ENCODE measurements at regions not wholly inside any gene's neighbourhood (a gene's known extent, or its start where the extent isn't known, plus 50 kb on each side); places are given as distances from the start of the nearest gene placed in this dataset.
"Not testable (repeated sequence)": the region's sequence is repeated elsewhere in the genome, so short reads cannot be mapped to it uniquely, and the experiment has no call there.

DNA sequence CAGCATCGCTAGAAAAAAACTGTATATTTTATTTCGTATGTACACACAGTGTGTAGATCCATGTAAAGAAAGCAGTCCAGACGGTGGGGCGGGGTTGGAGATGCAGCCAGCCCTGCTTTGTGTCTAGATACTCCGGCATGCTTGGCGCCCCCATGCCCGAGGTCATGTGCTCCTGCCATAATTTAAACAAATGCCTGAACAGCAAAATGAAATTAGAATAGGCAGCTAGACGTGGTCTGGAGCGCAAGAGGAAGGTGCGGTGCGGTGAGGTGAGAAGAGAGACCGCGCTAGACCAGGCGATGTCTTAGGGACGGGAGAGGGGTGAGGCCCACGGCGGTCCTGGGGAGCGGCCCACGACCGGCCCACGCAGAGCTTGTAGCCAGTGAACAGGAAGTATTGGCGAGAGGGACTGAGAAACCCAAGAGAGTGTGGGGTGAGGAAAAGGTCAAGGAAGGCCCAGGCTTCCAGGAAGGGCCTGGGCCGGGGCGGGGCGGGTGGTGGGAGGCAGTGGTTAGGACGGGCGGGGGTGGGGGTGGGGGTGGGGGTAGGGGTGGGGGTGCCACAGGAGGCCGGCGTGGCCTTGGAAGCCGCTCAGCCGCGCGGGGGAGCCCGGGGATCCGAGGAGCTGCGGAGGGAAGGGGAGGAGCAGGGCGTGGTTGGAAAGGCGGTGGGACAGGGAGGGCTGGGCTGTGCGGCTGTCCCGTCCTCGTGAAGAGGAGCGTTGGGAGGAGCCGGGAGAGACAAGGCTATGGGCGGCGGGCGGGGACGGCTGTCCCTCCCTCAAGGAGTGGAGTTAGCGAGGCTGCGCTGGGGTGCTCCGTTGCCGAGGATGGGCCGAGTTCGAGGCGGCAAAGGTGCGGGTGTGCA lies 254.7 kb upstream of the SGCG start:
- no peak for DNase-seq
- Mint-ChIP-seq H3K36me3 (ENCODE audit: low read depth) (no peaks in the 10 kb centered on the region), H3K4me1 (peaks cover 3% of the 10 kb centered on the region), H3K4me3 (peak overlapping the region; percentile 17), H3K9me3 (no peaks in the 10 kb centered on the region), H3K27ac (no peak overlapping the region), H3K27me3 (peaks cover 31% of the 10 kb centered on the region)
- ChIA-PET POLR2A (no interaction called here), CTCF (no interaction called here)

GRCh38 chr13:22926748-22927400 lies 253.9 kb upstream of the SGCG start:
- no peaks in the 10 kb centered on the region for H3K9me3 Mint-ChIP-seq
- ChIA-PET CTCF (no interaction called here), POLR2A (no interaction called here)
- H3K27ac Mint-ChIP-seq, result no peak overlapping the region
- no peak for DNase-seq
- H3K4me3 Mint-ChIP-seq, result no peak overlapping the region
- peaks cover 3% of the 10 kb centered on the region for H3K4me1 Mint-ChIP-seq
- H3K36me3 Mint-ChIP-seq (ENCODE audit: low read depth), result no peaks in the 10 kb centered on the region
- H3K27me3 Mint-ChIP-seq, result peaks cover 31% of the 10 kb centered on the region

- H3K4me1 Mint-ChIP-seq; H3K9me3 Mint-ChIP-seq; DNase-seq; CTCF ChIA-PET; POLR2A ChIA-PET; H3K36me3 Mint-ChIP-seq (ENCODE audit: low read depth); H3K27ac Mint-ChIP-seq; H3K4me3 Mint-ChIP-seq: not testable (repeated sequence)
- peaks cover 31% of the 10 kb centered on the region for H3K27me3 Mint-ChIP-seq
These were observed 252.9 kb upstream of the SGCG start for GRCh38 chr13:22927845-22928244.

- CTCF ChIA-PET, result no interaction called here
These were observed 251.2 kb upstream of the SGCG start for GRCh38 chr13:22929381-22930126.

GRCh38 chr13:22931576-22931975 lies 249.2 kb upstream of the SGCG start:
- CTCF ChIA-PET, result no interaction called here
- POLR2A ChIA-PET, result no interaction called here
- peaks cover 15% of the 10 kb centered on the region for H3K27me3 Mint-ChIP-seq
- H3K27ac Mint-ChIP-seq, result no peak overlapping the region
- H3K36me3 Mint-ChIP-seq (ENCODE audit: low read depth), result no peaks in the 10 kb centered on the region
- no peak overlapping the region for H3K4me3 Mint-ChIP-seq
- DNase-seq, result no peak
- H3K9me3 Mint-ChIP-seq, result no peaks in the 10 kb centered on the region
- no peaks in the 10 kb centered on the region for H3K4me1 Mint-ChIP-seq

More at GRCh38 chr13:22929381-22930126, 251.2 kb upstream of the SGCG start:
- peaks cover 3% of the 10 kb centered on the region for H3K4me1 Mint-ChIP-seq
- H3K36me3 Mint-ChIP-seq (ENCODE audit: low read depth), result no peaks in the 10 kb centered on the region
- POLR2A ChIA-PET, result no interaction called here
- peaks cover 30% of the 10 kb centered on the region for H3K27me3 Mint-ChIP-seq
- H3K27ac Mint-ChIP-seq, result no peak overlapping the region
- no peak for DNase-seq
- no peak overlapping the region for H3K4me3 Mint-ChIP-seq
- H3K9me3 Mint-ChIP-seq, result no peaks in the 10 kb centered on the region

GRCh38 chr13:22932632-22933412 lies 248.0 kb upstream of the SGCG start:
- H3K36me3 Mint-ChIP-seq (ENCODE audit: low read depth); CTCF ChIA-PET; H3K9me3 Mint-ChIP-seq; POLR2A ChIA-PET; H3K4me1 Mint-ChIP-seq; H3K27ac Mint-ChIP-seq; H3K4me3 Mint-ChIP-seq; H3K27me3 Mint-ChIP-seq; DNase-seq: not testable (repeated sequence)

DNA sequence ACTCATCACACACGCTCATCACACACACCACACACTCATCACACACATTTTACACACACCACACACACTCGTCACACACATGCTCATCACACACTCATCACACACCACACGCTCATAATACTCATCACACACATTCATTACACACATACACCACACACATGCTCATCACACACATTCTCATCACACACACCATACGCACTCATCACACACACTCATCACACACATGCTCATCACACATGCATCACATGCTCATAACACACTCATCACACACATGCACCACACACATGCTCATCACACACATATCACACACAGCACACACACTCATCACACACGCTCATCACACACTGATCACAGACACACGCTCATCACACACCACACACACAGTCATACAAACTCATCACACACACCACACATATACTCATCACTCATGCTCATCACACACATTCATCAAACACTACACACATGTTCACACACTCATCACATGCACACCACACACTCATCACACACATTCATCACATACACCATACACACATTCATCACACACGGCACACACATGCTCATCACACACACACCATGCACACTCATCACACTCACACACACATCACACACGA lies 247.1 kb upstream of the SGCG start:
- ChIA-PET POLR2A (no interaction called here), CTCF (no interaction called here)
- H3K27ac Mint-ChIP-seq, result no peak overlapping the region
- no peaks in the 10 kb centered on the region for H3K4me1 Mint-ChIP-seq
- H3K4me3 Mint-ChIP-seq, result no peak overlapping the region
- H3K36me3 Mint-ChIP-seq (ENCODE audit: low read depth), result no peaks in the 10 kb centered on the region
- H3K27me3 Mint-ChIP-seq, result no peaks in the 10 kb centered on the region
- H3K9me3 Mint-ChIP-seq, result no peaks in the 10 kb centered on the region
- DNase-seq, result no peak

- no peak overlapping the region for H3K27ac Mint-ChIP-seq
- H3K4me1 Mint-ChIP-seq, result no peaks in the 10 kb centered on the region
- no peaks in the 10 kb centered on the region for H3K9me3 Mint-ChIP-seq
- POLR2A ChIA-PET, result no interaction called here
- no peaks in the 10 kb centered on the region for H3K27me3 Mint-ChIP-seq
- CTCF ChIA-PET, result no interaction called here
- no peaks in the 10 kb centered on the region for H3K36me3 Mint-ChIP-seq (ENCODE audit: low read depth)
- H3K4me3 Mint-ChIP-seq, result no peak overlapping the region
- DNase-seq, result no peak
These were observed 245.8 kb upstream of the SGCG start for GRCh38 chr13:22934744-22935523.

DNA sequence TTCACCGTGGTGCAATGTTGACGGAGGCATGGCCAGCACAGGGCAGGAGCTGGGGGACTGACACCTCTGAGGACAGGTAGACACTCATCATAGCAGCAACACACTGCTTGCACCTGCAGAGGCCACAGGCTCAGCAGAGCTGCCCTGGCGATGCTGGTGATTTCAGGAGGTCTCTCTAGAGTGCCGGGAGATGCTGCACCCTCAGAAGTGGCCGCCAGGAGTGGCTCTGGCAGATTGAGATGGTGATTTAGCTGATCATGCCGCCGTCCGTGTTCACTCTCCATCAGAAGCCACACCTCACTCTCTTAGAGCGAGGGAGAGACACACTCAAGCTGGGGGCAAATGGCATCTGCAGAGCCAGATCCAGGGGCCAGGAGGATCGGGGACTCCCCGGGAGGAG lies 244.6 kb upstream of the SGCG start:
- H3K27me3 Mint-ChIP-seq, result no peaks in the 10 kb centered on the region
- CTCF ChIA-PET, result no interaction called here

DNA sequence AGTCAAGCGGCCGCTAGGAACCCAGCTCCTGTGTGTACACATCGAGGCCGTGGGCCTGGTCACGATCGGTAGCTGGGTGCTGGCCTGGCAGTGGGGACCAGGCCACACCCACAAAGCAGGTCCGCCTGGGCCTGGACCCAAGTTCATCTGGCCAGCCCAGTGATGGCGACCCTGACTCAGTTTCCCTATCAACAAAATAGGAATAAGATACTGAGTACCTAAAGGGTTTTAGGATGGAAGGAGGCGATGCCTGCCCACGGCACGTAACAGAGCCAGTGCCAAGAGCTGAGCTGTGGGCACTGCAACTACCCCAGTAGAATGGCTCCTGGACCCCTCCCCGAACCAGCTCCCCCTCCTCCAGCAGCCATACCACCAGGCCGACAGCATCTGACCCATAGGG lies 243.5 kb upstream of the SGCG start:
- Mint-ChIP-seq H3K4me1 (no peaks in the 10 kb centered on the region), H3K27me3 (no peaks in the 10 kb centered on the region), H3K9me3 (no peaks in the 10 kb centered on the region), H3K27ac (no peak overlapping the region), H3K4me3 (no peak overlapping the region), H3K36me3 (ENCODE audit: low read depth) (no peaks in the 10 kb centered on the region)
- DNase-seq, result no peak
- ChIA-PET POLR2A (no interaction called here), CTCF (no interaction called here)

More for the DNA sequence above, 244.6 kb upstream of the SGCG start:
- Mint-ChIP-seq H3K4me1 (no peaks in the 10 kb centered on the region), H3K36me3 (ENCODE audit: low read depth) (no peaks in the 10 kb centered on the region), H3K27ac (no peak overlapping the region), H3K4me3 (no peak overlapping the region), H3K9me3 (no peaks in the 10 kb centered on the region)
- POLR2A ChIA-PET, result no interaction called here
- DNase-seq, result no peak

DNA sequence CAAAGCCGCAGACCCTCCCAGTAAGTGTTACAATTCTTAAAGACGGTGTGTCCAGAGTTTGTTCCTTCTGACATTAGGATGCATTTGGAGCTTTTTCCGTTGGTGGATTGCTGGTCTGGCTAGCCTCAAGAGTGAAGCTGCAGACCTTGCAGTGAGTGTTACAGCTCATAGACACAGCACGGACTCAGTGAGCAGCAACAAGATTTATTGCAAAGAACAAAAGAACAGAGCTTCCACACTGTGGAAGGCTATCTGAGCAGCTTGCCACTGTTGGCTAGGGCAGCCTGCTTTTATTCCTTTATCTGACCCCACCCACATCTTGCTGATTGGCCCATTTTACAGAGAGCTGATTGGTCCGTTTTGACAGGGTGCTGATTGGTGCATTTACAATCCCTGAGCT lies 242.8 kb upstream of the SGCG start:
- ChIA-PET CTCF (no interaction called here), POLR2A (no interaction called here)
- Mint-ChIP-seq H3K36me3 (ENCODE audit: low read depth) (no peaks in the 10 kb centered on the region), H3K4me3 (no peak overlapping the region), H3K27me3 (no peaks in the 10 kb centered on the region), H3K27ac (no peak overlapping the region), H3K9me3 (no peaks in the 10 kb centered on the region), H3K4me1 (no peaks in the 10 kb centered on the region)
- no peak for DNase-seq

- CTCF ChIA-PET, result no interaction called here
- Mint-ChIP-seq H3K4me1 (no peaks in the 10 kb centered on the region), H3K27ac (no peak overlapping the region), H3K4me3 (no peak overlapping the region), H3K36me3 (ENCODE audit: low read depth) (no peaks in the 10 kb centered on the region), H3K27me3 (no peaks in the 10 kb centered on the region), H3K9me3 (no peaks in the 10 kb centered on the region)
- no peak for DNase-seq
- POLR2A ChIA-PET, result no interaction called here
These were observed 242.2 kb upstream of the SGCG start for GRCh38 chr13:22938576-22938975.
